Panc1 (cell line): ENCODE measurements at regions not wholly inside any gene's neighbourhood (a gene's known extent, or its start where the extent isn't known, plus 50 kb on each side); places are given as distances from the start of the nearest gene placed in this dataset.

Experiments used
- ATAC-seq: fragments of 200-7000 bp; cut with Tn5 transposase; 2 replicates; pipeline ENCODE4 v1.9.1; 2020; ENCODE audit warnings: mild to moderate bottlenecking, moderate library complexity
- BruUV-seq: library from RNA; stranded (reverse); fragments of 400-500 nt; replicated peaks from 2 replicates; lab custom pipeline; 2021; lab: Mats Ljungman, UMichigan
- CTCF ChIA-PET: fragments of 300-600 bp; sonication (Branson Sonifier 250); formaldehyde crosslinking; loops from one replicate; lab custom pipeline; 2022; ENCODE audit warnings: antibody characterized with exemption; lab: Charles Lee
- POLR2A ChIA-PET: fragments of 300-600 bp; sonication (Branson Sonifier 250); formaldehyde crosslinking; loops from one replicate; lab custom pipeline; 2022; ENCODE audit warnings: antibody characterized with exemption; lab: Charles Lee
- DNase-seq: peaks from one replicate; pipeline ENCODE4 v3.0.0-alpha.2; 2010; ENCODE audit warnings: low read depth, low spot score
- H3K27ac ChIP-seq: 2 replicates; pipeline ENCODE4 v1.5.1; 2011; ENCODE audit warnings: mild to moderate bottlenecking, low read length, inconsistent platforms
- H3K27me3 ChIP-seq: fragments of 200-500 bp; sonication (Bioruptor generic); 2 replicates; pipeline ENCODE4 v1.6.0; 2014; ENCODE audit warnings: low read length, inconsistent platforms; ENCODE audit not compliant: control insufficient read depth, insufficient read depth
- H3K36me3 ChIP-seq: fragments of 200-500 bp; sonication (Bioruptor generic); 2 replicates; pipeline ENCODE4 v1.5.1; 2014; ENCODE audit warnings: inconsistent platforms, mild to moderate bottlenecking, low read length, moderate library complexity; ENCODE audit not compliant: control insufficient read depth, insufficient read depth
- H3K4me1 ChIP-seq: 2 replicates; pipeline ENCODE4 v1.5.1; 2011; ENCODE audit warnings: inconsistent platforms, mild to moderate bottlenecking, low read length, moderate library complexity; ENCODE audit not compliant: control insufficient read depth, insufficient read depth
- H3K4me3 ChIP-seq, 2 experiments: 2 replicates each; pipeline ENCODE4 v1.5.1; 2011 to 2012; ENCODE audit warnings: low read depth in 2 of 2, low read length in 2 of 2, mild to moderate bottlenecking in 2 of 2, inconsistent platforms in 1 of 2, moderate library complexity in 1 of 2
- H3K9me3 ChIP-seq: fragments of 200-500 bp; sonication (Bioruptor generic); 2 replicates; pipeline ENCODE4 v1.5.1; 2014; ENCODE audit warnings: low read depth, mild to moderate bottlenecking, inconsistent platforms, low read length, moderate library complexity; ENCODE audit not compliant: control insufficient read depth, insufficient read depth
- CTCF ChIP-seq: fragments of 450-650 bp; IDR thresholded peaks from 2 replicates; pipeline ENCODE4 v1.5.1; 2017; ENCODE audit warnings: mild to moderate bottlenecking
- POLR2AphosphoS5 ChIP-seq: IDR thresholded peaks from 2 replicates; pipeline ENCODE4 v1.6.1; 2012; ENCODE audit warnings: mild to moderate bottlenecking, low read depth, low read length, moderate library complexity
- REST ChIP-seq, 2 experiments: IDR thresholded peaks; 2 replicates each; pipeline ENCODE4 v1.6.1; 2011 to 2012; ENCODE audit warnings: low read depth in 2 of 2, control low read depth in 1 of 2, low read length in 1 of 2, mild to moderate bottlenecking in 1 of 2, moderate library complexity in 1 of 2; ENCODE audit not compliant: insufficient read depth in 1 of 2
- SIN3A ChIP-seq: IDR thresholded peaks from 2 replicates; pipeline ENCODE4 v1.6.1; 2012; ENCODE audit warnings: low read depth, mild to moderate bottlenecking, low read length, moderate library complexity, borderline replicate concordance; ENCODE audit not compliant: insufficient read depth
- TCF7L2 ChIP-seq: IDR thresholded peaks from 2 replicates; pipeline ENCODE4 v1.6.1; 2011; ENCODE audit warnings: mild to moderate bottlenecking, low read depth, low read length, inconsistent platforms
- in situ Hi-C: cut with HindIII; loops from 2 replicates; pipeline ENCODE4 v1.10.0; 2016; ENCODE audit warnings: low sequenced_read_pairs, low pct_unique_long_range_greater_than_20kb
- intact Hi-C: fragments of 100-400 bp; cut with micrococcal nuclease; formaldehyde crosslinking; loops from one replicate; pipeline ENCODE4 v1.10.0; 2022; ENCODE audit not compliant: unreplicated experiment

- BruUV-seq: no TSS peak
- Histone ChIP-seq H3K27ac (no peak overlapping the region), H3K4me3 (no peak overlapping the region), H3K4me1 (no peaks in the 10 kb centered on the region), H3K9me3 (no peaks in the 10 kb centered on the region), H3K27me3 (0 out of 2 replicates have a peak, but pooled peaks cover 2% of the 10 kb centered on the region), H3K36me3 (no peaks in the 10 kb centered on the region)
- intact Hi-C loops (no loop called here), in situ Hi-C loops (no loop called here)
- no peak for ATAC-seq
- no peak for DNase-seq
- TF ChIP-seq CTCF (no peak), SIN3A (no peak), TCF7L2 (no peak), REST (IDR thresholded peaks at IDR 0.05; ENCODE audit: insufficient read depth in 1 of 2, low read depth in 2 of 2, low read length in 1 of 2) (no peak), POLR2AphosphoS5 (no peak)
- POLR2A ChIA-PET: interaction anchor here (0.6 kb wide), 1 partner anchor 198 kb away, joined by 6 read pairs; no protein-coding TSS in a partner anchor
- CTCF ChIA-PET: no interaction called here
These were observed 160.1 kb downstream of the RBMX2 start for GRCh38 chrX:130561930-130562329.

GRCh38 chrX:130563476-130563875 is 161.7 kb downstream of the RBMX2 start:
- Histone ChIP-seq H3K27ac (no peak overlapping the region), H3K4me3 (no peak overlapping the region), H3K27me3 (no peaks in the 10 kb centered on the region), H3K9me3 (no peaks in the 10 kb centered on the region), H3K36me3 (no peaks in the 10 kb centered on the region), H3K4me1 (no peaks in the 10 kb centered on the region)
- TF ChIP-seq REST (IDR thresholded peaks at IDR 0.05; ENCODE audit: insufficient read depth in 1 of 2, low read depth in 2 of 2, low read length in 1 of 2) (no peak), TCF7L2 (no peak), POLR2AphosphoS5 (no peak), SIN3A (no peak), CTCF (no peak)
- DNase-seq (no peak), ATAC-seq (no peak)
- intact Hi-C loops (no loop called here), in situ Hi-C loops (no loop called here)
- POLR2A ChIA-PET: no interaction called here
- BruUV-seq: no TSS peak
- CTCF ChIA-PET: no interaction called here
